HG02798 (cell line): ENCODE measurements at regions not wholly inside any gene's neighbourhood (a gene's known extent, or its start where the extent isn't known, plus 50 kb on each side); places are given as distances from the start of the nearest gene placed in this dataset.

Experiments used
- ATAC-seq: cut with Tn5 transposase; IDR thresholded peaks from one replicate; pipeline ENCODE4 v1.9.1; 2021; ENCODE audit warnings: mild to moderate bottlenecking; ENCODE audit not compliant: unreplicated experiment, poor library complexity

DNA sequence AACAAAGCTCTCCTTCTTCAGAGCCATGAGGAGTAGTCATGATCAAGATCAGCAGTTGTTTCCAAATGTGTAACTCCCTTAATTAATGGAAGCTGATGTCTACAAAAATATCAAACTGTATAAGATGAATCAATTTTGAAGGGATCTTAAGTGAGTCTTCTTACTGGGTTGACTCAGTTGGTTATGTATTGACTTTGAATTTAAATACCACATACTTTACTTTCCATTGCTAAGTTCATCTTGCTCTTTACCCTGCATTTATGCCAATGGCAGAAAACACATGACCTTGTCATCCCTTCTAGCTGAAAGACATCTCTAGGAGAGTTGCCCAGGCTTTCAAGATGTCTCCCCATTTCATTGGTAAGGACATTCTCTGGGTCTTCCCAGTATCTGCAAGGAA is 123.2 kb upstream of the STMND1 start:
- ATAC-seq: no peak

DNA sequence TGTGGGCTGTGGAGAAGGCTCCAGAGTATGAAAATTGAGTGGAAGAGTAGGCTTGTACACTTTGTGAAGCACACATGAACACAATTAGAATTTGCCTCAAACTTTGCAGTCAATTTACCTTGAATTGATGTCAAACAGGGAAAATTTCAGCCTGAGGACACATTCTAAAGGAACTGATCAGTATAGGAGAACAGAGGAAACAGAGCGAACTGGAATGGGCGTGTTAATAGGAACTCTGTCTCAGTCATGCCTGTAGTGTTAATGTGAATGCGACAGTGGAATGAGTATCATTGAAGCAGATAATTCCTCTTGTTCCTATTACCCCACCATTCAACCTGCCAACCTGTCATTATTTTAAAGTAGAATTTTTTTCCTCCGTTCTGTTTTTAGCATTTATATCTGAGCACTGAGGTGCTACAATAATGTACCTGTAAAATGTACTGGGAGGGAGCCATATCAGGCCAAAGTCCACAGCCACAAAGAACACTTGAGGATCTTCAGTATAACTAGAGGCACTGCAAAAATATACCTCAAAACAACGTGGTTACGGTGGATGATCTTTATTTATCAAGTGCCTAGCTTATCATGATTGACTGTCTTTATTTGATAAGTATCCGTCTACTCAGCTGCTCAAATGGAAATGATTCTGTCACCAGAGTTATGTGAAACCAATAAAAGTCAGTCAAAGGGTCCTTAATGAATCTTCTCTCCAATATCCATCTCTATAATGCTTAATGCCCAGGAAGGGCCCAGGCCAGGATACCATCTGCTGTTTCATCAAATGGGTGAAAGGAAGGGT is 125.3 kb upstream of the STMND1 start:
- no peak for ATAC-seq

DNA sequence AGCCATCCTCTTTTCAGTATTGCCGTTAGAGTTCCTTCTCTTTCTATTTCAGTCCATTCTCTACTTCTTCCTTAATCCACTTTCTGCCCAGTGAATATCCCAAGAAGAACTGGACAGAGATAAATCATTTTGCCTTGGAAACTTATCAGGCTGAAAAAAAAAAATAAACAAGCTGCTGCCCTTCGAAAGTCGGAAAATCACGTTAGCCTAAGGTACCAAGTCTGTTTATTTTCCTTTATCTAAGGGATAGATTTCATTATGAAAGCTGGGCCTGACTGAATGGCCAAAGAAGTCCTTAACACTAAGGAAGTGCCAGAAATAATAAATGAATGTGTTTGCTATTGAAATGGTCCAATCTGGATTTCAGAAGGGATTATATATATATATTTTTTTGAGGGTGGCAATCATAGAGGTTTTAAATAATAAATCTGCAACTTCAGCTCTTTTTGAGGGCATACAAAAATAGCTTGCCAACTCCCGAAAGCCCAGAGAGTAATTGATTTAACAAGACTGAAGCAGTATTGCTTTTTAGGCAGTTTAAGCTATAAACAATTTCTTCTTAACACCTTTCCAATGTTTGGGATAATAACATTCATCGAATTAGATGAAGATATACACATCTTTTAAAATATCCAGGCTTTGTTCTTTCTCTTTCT is 127.0 kb upstream of the STMND1 start:
- no peak for ATAC-seq

DNA sequence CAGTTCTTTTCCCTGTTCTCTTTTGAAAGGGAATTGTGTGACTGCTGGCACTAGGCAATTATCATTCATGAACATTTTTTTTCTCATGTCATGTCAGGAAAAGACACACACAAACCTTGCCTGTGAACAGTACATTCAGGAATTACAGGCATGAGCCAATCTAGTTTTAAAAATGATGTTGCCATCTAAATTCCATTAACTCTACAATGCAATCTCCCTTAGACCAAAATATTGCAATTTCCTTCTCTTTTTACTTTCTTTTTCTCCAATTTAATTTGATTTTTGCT is 127.5 kb upstream of the STMND1 start:
- no peak for ATAC-seq

DNA sequence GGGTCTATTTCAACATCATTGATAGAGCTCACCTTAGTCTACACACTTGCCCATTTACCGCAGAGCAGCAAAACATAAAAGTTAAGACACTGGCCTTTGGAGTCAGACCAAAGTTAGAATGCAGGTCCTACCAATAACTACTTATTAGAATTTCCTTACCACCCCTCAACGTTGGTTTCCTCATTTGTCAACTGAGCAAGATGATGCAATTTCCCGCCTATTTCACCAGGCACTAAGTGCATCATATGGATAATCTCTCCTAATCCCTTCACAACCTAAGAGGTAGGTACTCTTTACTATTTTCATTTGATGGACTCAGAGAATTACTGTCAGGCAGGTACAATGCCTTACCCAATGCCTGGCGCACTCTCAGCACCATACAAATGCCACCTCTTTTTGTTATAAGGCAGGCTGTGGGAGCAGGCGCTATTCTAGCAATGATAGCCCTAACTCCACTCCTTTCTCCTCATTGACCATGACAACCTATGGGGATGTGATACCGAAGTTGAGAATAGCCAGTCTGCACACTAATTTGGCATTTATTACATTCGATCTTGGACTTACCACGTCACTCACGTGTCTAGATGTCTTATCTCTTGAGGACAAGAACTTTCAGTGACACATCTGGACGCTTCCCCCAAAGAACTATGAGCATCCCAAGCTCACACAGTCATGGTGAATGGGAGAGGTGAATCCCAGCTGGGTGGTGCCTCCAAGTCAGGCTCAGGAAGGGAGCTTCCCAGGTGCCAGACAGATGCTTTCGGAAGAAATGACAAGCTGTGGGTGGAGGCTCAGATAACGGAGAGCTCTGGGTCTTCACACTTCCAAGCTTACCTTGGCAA is 128.1 kb upstream of the STMND1 start:
- no peak for ATAC-seq

DNA sequence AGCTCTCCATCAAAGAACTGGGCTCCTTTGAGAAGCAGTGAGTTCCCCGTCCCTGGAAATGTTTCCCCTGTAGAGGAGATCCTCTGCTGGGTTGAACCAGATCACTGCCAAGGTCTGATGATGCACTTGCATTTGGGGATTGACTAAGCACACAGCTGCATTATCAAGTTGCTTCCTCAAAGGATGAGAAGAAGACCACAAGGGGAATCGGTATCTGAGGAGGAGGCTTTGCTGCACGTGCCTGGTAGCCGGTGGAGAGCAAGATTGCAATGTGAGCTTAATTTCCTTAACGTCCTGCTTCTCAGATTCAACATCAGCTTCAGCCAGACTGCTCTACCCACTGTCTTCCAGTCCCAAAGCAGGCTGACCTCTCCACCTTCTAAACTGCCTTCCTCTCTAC is 128.8 kb upstream of the STMND1 start:
- ATAC-seq: no peak

DNA sequence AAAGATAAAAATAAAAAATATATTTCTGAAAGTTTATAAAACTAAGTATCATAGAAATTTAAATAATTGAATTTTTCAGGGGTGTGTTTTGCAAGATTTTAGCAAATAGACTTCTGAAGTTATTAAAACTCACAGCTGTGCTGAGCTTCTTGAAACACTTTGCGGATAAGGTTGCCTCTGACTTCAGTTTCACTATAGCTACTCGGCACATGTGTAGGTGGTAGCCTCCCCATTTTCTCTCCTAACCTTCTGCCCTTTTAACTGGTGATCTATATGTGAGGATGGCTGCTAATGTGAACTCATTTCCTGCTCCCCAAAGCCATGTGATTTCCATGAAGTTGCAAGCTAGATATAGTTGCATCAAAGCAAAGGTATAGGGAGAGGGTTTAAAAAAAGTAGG is 129.3 kb upstream of the STMND1 start:
- ATAC-seq: no peak

DNA sequence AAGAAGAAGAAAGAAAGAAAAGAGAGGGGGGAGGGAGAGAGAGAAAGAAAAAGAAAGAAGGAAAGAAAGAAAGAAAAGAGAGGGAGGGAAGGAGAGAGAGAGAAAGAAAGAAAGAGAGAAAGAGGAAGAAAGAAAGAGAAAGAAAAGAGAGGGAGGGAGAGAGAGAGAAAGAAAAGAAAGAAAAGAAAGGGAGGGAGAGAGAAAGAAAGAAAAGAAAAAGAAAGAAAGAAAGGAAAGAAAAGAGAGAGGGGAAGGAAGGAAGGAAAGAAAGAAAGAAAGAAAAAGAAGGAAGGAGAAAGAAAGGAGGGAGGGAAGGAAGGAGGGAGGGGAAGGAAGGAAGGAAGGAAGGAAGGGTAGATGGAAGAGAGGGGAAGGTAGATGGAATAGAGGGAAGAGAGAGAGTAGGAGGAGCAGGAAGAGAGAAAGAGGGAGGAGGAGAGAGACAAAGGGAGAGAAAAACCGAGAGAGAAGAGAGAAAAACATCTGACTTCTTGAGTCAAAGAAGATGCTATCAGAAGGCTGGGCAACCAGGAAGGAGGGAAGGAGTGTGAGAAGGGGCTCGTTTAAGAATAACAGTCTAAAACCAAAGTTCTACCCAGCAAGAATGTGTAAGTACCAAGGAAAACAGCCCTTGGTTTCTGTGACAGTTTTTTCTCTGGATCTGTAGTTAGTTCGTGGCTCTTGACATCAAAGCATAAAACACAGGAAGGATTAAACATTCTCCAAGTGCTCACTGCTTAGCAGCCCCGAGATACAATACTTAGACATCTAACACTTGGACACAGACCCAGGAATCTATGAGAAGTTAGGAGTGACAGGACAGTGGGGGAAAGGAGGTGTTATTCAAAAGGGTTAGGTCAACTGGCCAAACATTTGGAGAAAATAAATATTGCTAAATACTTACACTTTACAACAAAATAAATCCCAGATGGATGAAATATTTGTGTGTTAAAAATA is 131.9 kb upstream of the STMND1 start:
- ATAC-seq: no peak

DNA sequence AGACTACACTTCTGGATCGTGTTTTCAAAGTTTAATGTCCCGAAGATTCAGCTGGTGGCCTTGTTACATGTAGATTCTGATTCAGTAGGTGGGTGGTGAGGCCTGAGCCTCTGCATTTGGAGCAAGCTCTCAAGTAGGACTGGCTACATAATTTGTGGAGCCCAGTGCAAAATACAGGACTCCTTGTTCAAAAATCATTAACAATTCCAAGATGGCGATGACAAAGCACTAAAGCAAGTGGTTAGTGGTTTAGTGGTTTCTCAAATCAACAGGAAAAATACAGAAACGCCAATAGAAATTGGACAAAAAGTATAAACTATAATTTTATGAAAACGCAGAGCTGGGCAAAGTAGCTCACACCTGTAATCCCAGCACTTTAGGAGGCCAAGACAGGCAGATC is 133.7 kb upstream of the STMND1 start:
- ATAC-seq: no peak

DNA sequence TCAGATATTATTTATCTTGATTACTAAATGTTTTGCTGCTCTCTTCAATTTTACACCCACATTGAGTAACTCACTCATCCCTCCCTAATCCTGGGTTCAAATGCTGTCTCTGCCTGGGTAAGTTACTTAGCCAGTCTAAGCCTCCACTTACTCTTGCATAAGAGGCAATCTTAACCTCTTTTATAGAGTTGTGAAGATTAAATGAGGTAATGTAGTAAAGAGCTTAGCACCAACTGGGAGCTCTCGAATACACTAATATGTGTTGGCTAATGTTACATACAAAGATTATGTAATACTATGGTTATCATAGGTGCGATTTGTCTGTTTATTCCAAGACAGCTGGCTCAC is 134.4 kb upstream of the STMND1 start:
- ATAC-seq: no peak

DNA sequence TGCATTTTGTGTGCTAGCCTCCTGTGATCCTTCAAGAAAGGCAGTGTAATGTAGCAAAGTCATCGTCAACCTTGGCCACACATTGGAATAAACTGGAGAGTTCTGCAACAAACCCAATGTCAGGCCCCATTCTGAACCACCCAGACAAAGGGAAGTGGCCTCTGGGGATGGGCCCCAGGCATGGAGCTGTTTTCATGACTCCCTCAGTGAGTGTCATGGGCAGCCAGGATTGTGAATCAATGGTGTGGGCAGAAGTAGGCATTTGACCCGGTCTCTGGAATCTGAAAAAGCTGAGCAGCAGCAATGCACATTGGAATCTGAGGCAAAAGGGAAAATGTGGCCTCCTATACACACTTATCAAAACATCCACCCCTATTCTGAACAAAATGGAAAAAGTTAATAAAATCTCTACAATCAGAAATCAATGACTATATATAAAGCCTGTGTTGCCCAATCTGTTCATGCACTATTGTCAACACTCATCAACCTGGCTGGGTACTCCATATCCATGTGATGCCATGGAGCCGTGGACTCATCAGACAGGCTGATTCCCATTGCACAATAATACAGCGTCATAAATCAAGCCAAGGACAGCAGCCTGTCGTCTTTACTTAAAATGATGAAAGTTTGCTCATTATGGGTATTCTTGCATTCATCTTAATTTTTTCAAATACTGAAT is 134.9 kb upstream of the STMND1 start:
- ATAC-seq: no peak

DNA sequence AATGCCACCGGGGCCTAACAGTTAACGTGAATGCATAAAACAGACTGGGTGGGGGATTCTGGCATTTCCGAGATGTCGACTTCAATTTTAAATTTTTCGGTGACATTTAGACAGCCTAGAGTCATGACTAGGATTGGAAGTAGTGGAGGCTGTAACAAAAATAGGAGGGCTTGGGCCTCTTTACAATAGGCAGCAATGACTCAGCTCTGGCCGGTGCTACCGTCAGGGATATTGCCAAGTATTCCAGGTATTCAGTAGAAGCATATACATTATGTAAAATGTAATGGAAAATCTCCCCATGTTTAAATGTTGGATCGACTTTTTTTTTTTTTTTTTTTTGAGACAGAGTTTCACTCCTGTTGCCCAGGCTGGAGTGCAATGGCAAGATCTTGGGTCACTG is 136.2 kb upstream of the STMND1 start:
- no peak for ATAC-seq

DNA sequence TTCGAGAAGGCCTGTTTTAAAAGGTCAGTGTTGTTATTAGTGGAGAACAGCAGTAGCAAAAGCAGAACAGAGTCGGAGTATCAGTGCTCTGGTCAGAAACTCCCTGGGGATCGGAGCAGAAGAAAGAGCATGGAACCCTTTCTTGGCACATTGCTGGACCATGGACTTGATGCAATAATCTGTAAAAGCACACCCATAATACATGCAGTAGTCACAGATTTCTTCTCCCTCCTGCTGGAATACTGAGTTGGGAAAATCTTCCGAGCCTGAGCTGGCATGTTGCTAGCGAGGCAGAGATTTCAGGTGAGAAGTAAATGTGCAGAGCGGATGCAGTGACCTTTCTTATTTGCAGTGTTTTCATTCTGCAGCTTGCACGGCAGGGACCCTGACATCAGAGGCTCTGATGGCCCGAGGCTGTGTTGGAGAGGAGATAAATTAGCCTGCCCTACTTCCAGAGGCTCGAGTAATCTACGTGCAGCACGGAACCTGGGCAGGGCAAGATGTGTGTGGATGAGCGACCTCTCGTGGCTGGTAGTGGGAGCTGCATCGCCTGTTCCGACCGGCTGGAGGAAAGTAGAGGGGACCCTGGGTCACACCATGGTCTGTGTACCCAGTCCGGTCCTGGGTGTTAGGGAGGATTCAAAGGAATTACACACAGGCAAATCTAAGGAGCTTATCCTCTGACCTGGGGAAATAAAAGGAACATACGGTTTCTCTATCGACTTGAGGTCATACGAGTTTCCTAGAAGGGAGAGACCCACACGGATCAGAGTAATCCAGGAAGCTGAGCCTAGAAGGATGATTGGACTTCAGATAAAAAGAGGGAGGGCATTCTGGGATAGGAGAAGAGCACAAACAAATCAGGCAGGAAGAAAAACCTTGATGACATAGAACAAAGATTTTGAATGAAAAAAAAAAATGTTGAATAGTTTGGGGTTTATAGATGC is 137.0 kb upstream of the STMND1 start:
- peak; percentile 88 for ATAC-seq

DNA sequence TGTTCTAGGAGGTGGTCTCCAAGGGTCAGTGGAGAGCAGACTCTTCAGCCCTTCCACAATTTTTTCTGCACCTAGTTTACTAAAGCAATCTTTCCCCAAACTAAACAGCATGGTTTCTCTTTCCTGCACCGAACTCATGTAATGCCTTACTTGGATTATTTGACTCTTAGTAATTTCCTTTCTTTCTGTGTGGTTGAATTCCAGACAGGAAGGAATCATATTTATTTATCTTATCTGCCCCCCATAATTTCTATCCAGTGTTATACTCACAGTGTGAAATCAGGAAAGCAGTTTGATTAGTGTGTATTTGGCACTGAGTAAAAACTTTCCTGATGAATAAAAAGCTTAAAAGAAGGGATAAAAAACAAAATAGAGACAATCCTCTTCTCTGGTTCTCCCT is 140.3 kb upstream of the STMND1 start:
- no peak for ATAC-seq

DNA sequence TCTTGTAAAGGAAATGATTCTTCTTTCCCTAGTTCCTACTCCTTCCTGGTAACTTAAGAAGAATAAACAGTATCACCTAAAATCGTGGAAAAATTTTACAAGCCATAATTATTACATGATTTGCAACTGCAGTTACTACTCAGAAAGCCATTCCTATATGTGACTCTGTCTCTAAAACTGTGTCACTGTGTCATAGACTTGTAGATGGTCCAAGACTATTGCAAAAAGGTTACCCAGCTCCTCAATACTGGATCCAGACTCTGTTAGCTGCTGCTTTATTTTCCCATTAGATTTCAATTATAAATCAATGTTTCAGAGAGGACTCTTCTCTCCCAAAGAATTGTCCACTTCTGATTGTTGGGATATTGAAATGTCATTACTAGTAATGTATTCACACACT is 142.1 kb upstream of the STMND1 start:
- no peak for ATAC-seq

DNA sequence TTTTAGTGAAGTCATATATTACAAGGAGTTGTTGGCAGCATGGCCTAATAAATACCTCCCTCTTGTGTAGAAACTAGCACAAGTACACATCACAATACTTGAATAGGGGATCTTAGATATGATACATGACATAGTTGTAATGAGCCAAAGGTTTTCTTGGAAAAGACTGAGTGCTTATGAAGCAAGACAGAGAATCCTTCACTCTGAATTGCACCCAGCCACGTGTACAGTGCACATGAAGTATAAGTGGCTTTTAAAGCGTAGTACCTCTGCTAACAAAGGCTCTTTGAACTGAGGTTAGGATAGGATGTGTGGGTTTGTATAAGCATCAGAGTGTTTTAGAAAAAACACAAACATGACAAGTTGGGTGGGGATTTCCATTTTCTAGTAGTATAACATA is 145.5 kb upstream of the STMND1 start:
- no peak for ATAC-seq

DNA sequence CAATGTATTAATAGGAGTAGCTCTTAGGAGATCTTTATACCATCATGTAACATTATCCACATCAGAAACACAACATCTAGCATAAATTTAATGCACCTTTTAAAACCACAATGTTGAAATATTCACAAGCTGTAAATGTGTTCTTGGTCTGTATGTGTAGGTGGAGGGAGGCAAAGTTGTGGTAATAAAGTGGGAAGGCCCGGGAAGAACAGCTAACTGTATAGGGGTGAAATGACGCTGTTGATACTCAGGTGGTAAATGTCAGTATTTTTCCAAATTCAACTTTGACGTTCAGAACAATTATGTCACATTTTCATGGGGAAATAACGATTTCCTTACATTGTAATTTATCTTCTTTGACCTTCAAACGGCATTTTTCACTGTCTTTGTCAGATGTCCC is 146.0 kb upstream of the STMND1 start:
- ATAC-seq: no peak

DNA sequence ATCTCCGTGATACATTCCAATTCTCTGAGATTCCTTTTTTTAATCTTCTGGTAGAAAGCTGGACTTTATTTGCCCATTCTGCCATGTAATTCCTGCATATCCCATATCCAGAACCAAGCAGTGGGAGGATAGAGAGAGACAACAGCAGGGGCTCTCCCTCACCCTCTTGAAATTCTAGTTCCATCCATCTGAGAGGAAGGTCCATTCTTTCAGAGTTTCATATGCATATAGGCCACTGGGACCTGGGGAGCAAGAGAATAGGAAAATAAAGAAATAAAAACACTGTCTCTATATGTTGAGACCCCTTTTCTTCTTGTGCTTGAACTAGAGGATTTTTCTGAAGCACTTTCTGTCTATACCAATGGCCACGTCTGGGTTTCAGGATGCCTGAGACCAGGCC is 147.9 kb upstream of the STMND1 start:
- no peak for ATAC-seq

DNA sequence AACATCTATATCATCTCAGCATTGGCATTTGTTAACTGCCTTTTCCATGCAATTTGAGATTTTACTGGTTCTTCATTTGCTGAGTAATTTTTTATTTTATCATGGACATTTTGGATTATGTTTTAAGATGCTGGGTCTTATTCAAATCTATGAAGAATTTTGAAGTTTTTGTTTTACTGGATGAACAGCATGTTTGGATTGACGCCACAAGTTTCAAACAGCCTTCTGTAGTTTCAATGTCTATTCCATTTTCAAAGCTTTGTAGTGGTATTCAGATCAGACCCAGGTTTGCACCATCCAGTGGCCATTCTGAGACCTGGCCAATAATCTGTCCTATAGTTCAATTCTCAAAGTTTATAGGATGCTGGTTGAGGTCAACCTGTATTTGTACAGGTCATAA is 148.4 kb upstream of the STMND1 start:
- ATAC-seq: no peak
